H1 (cell line): ENCODE measurements at regions not wholly inside any gene's neighbourhood (a gene's known extent, or its start where the extent isn't known, plus 50 kb on each side); places are given as distances from the start of the nearest gene placed in this dataset.

ENCODE experiments used
- CTCF ChIA-PET: fragments of 300-600 bp; sonication (Branson Sonifier 250); formaldehyde crosslinking; loops from one replicate; lab custom pipeline; 2021; ENCODE audit not compliant: partially characterized antibody; lab: Charles Lee
- POLR2A ChIA-PET: fragments of 300-600 bp; sonication (Branson Sonifier 250); formaldehyde crosslinking; loops from one replicate; lab custom pipeline; 2021; ENCODE audit warnings: inconsistent platforms; ENCODE audit not compliant: partially characterized antibody; lab: Charles Lee
- DNase-seq, 2 experiments: peaks; one replicate each; pipeline versions ENCODE4 v3.0.0 to v3.0.0-alpha.2; 2010 to 2022; ENCODE audit warnings: low spot score in 2 of 2, low read depth in 1 of 2, mixed read lengths in 1 of 2
- FAIRE-seq: peaks from 2 replicates; lab custom pipeline; 2011; peaks lifted over from hg19 to GRCh38; lab: Jason Lieb, UNC
- H2AFZ ChIP-seq: 2 replicates; pipeline ENCODE4 v1.8.1; 2012; ENCODE audit warnings: low read length, inconsistent platforms
- H2AK5ac ChIP-seq: 2 replicates; pipeline ENCODE4 v1.6.1; 2013; ENCODE audit warnings: low read depth, low read length
- H2BK120ac ChIP-seq: replicated peaks from 2 replicates; pipeline ENCODE3; 2013; ENCODE audit warnings: low read depth, low read length, inconsistent platforms
- H2BK12ac ChIP-seq: 2 replicates; pipeline ENCODE4 v1.6.1; 2013; ENCODE audit warnings: low read depth, low read length
- H2BK15ac ChIP-seq: 2 replicates; pipeline ENCODE4 v1.6.1; 2013; ENCODE audit warnings: low read length
- H2BK20ac ChIP-seq: 2 replicates; pipeline ENCODE4 v1.6.1; 2013; ENCODE audit warnings: low read length
- H2BK5ac ChIP-seq: 2 replicates; pipeline ENCODE4 v1.6.1; 2013; ENCODE audit warnings: low read depth, low read length
- H3K14ac ChIP-seq: 2 replicates; pipeline ENCODE4 v1.6.1; 2013; ENCODE audit warnings: inconsistent platforms; ENCODE audit not compliant: insufficient read length
- H3K18ac ChIP-seq: 2 replicates; pipeline ENCODE4 v1.6.1; 2013; ENCODE audit warnings: low read length; ENCODE audit errors: extremely low read depth
- H3K23ac ChIP-seq: 2 replicates; pipeline ENCODE4 v1.6.1; 2013; ENCODE audit warnings: inconsistent platforms; ENCODE audit not compliant: insufficient read length
- H3K23me2 ChIP-seq: 2 replicates; pipeline ENCODE4 v1.6.1; 2013; ENCODE audit warnings: low read depth, low read length
- H3K27ac ChIP-seq: 2 replicates; pipeline ENCODE4 v1.6.1; 2011; ENCODE audit warnings: low read depth, low read length, inconsistent platforms
- H3K27me3 ChIP-seq, 4 experiments: replicated peaks in 1 of 4; 1 replicate in 1 of 4; 2 replicates in 3 of 4; pipeline versions ENCODE4 v1.6.1 to v1.8.1; 2011 to 2013; ENCODE audit warnings: low read length in 3 of 4, mild to moderate bottlenecking in 3 of 4, inconsistent platforms in 2 of 4, mixed read lengths in 2 of 4, moderate library complexity in 1 of 4; ENCODE audit not compliant: control insufficient read depth in 3 of 4, insufficient read depth in 3 of 4; ENCODE audit errors: extremely low read depth in 1 of 4
- H3K36me3 ChIP-seq, 4 experiments: 2 replicates each; pipeline versions ENCODE4 v1.6.1 to v1.8.1; 2011 to 2013; ENCODE audit warnings: mild to moderate bottlenecking in 4 of 4, low read length in 3 of 4, moderate library complexity in 2 of 4, control low read depth in 1 of 4, inconsistent platforms in 1 of 4; ENCODE audit not compliant: insufficient read depth in 4 of 4, control insufficient read depth in 2 of 4
- H3K4ac ChIP-seq: replicated peaks from 2 replicates; pipeline ENCODE3; 2013; ENCODE audit warnings: low read length, low read depth, mixed read lengths, inconsistent platforms; ENCODE audit not compliant: insufficient read length
- H3K4me1 ChIP-seq, 4 experiments: replicated peaks in 1 of 4; 1 replicate in 1 of 4; 2 replicates in 3 of 4; pipeline versions ENCODE4 v1.6.1 to v1.8.1; 2011 to 2013; ENCODE audit warnings: low read length in 3 of 4, inconsistent platforms in 2 of 4, mixed read lengths in 1 of 4; ENCODE audit not compliant: insufficient read depth in 4 of 4, control insufficient read depth in 3 of 4
- H3K4me2 ChIP-seq, 2 experiments: 2 replicates each; pipeline versions ENCODE4 v1.6.1 to v1.8.1; 2011 to 2013; ENCODE audit warnings: low read depth in 2 of 2, low read length in 2 of 2, control low read depth in 1 of 2, inconsistent platforms in 1 of 2, mild to moderate bottlenecking in 1 of 2; ENCODE audit not compliant: insufficient read depth in 1 of 2
- H3K4me3 ChIP-seq, 4 experiments: fragments of 200-600, 300-600 bp in 1 of 4; sonication (generic), shearing (Covaris generic), sonication (Bioruptor Twin) in 1 of 4; 2 replicates each; pipeline versions ENCODE4 v1.5.1 to v1.8.1; 2011 to 2016; ENCODE audit warnings: low read length in 4 of 4, low read depth in 3 of 4, control low read depth in 2 of 4, inconsistent platforms in 2 of 4, mild to moderate bottlenecking in 2 of 4, mixed read lengths in 1 of 4, moderate library complexity in 1 of 4; ENCODE audit not compliant: insufficient read depth in 2 of 4; ENCODE audit errors: extremely low read depth in 1 of 4
- H3K56ac ChIP-seq: replicated peaks from 2 replicates; pipeline ENCODE3; 2013; ENCODE audit warnings: low read depth, mild to moderate bottlenecking, mixed read lengths, low read length, inconsistent platforms; ENCODE audit not compliant: insufficient read length
- H3K79me1 ChIP-seq: 2 replicates; pipeline ENCODE4 v1.6.1; 2013; ENCODE audit warnings: low read depth, low read length, control low read depth
- H3K79me2 ChIP-seq, 2 experiments: 2 replicates each; pipeline versions ENCODE4 v1.6.1 to v1.8.1; 2012 to 2013; ENCODE audit warnings: low read length in 2 of 2, mild to moderate bottlenecking in 2 of 2, inconsistent platforms in 1 of 2; ENCODE audit not compliant: insufficient read depth in 2 of 2, control insufficient read depth in 1 of 2
- H3K9ac ChIP-seq, 4 experiments: replicated peaks in 1 of 4; 1 replicate in 1 of 4; 2 replicates in 3 of 4; pipeline versions ENCODE4 v1.6.1 to v1.8.1; 2011 to 2013; ENCODE audit warnings: low read depth in 3 of 4, low read length in 3 of 4, control low read depth in 2 of 4, mild to moderate bottlenecking in 2 of 4, moderate library complexity in 2 of 4, inconsistent platforms in 1 of 4; ENCODE audit errors: extremely low read depth in 1 of 4
- H3K9me3 ChIP-seq, 2 experiments: 2 replicates each; pipeline versions ENCODE4 v1.6.1 to v1.8.1; 2012 to 2013; ENCODE audit warnings: mild to moderate bottlenecking in 2 of 2, moderate library complexity in 2 of 2, control low read depth in 1 of 2, inconsistent platforms in 1 of 2, low read depth in 1 of 2, low read length in 1 of 2, mixed read lengths in 1 of 2; ENCODE audit not compliant: insufficient read depth in 2 of 2
- H4K20me1 ChIP-seq, 2 experiments: replicated peaks in 1 of 2; 2 replicates each; pipeline versions ENCODE3 to v1.8.1; 2011 to 2013; ENCODE audit warnings: inconsistent platforms in 2 of 2, low read length in 2 of 2, mild to moderate bottlenecking in 1 of 2; ENCODE audit not compliant: insufficient read depth in 2 of 2, control insufficient read depth in 1 of 2
- H4K5ac ChIP-seq: 2 replicates; pipeline ENCODE4 v1.6.1; 2013; ENCODE audit warnings: low read length, low read depth, mixed read lengths, inconsistent platforms; ENCODE audit not compliant: insufficient read length
- H4K8ac ChIP-seq: 2 replicates; pipeline ENCODE4 v1.8.0; 2013; ENCODE audit warnings: mild to moderate bottlenecking, moderate library complexity, low read length, inconsistent platforms; ENCODE audit not compliant: insufficient read depth; ENCODE audit errors: extremely low read depth
- H4K91ac ChIP-seq: replicated peaks from 2 replicates; pipeline ENCODE3; 2013; ENCODE audit warnings: low read length, mixed read lengths, inconsistent platforms; ENCODE audit not compliant: insufficient read length
- ATF3 ChIP-seq: IDR thresholded peaks from 2 replicates; pipeline ENCODE4 v1.6.1; 2011; ENCODE audit warnings: low read depth, mild to moderate bottlenecking, low read length; ENCODE audit not compliant: insufficient read depth
- GABPA ChIP-seq: IDR thresholded peaks from 2 replicates; pipeline ENCODE4 v1.6.1; 2011; ENCODE audit warnings: mild to moderate bottlenecking, low read length, moderate library complexity, borderline replicate concordance; ENCODE audit not compliant: insufficient read depth
- JUND ChIP-seq: IDR thresholded peaks from 2 replicates; pipeline ENCODE4 v1.6.1; 2011; ENCODE audit warnings: mild to moderate bottlenecking, improper control_type of control experiment, low read length
- SAP30 ChIP-seq: fragments of 300-600 bp; sonication (generic); IDR thresholded peaks from 2 replicates; pipeline ENCODE4 v1.7.1; 2012; ENCODE audit warnings: low read length, moderate library complexity, mild to moderate bottlenecking, inconsistent platforms; ENCODE audit not compliant: insufficient read depth, insufficient replicate concordance
- SIRT6 ChIP-seq: IDR thresholded peaks from one replicate; pipeline ENCODE4 v1.7.1; 2012; ENCODE audit warnings: low read length, inconsistent platforms
- WGBS, 2 experiments: shearing (Covaris generic) in 1 of 2; methylation state at CpG; one replicate each; pipeline versions ENCODE4 v1.1.6 to v1.1.7; 2013 to 2015; ENCODE audit warnings: low lambda C conversion rate in 2 of 2, mixed read lengths in 2 of 2, inconsistent platforms in 1 of 2, low coverage in 1 of 2, missing lambda C conversion rate in 1 of 2; ENCODE audit not compliant: insufficient replicate concordance in 2 of 2, insufficient coverage in 1 of 2, insufficient read length in 1 of 2; ENCODE audit errors: extremely low coverage in 1 of 2, missing lambda C conversion rate in 1 of 2; 5-methylcytosine and 5-hydroxymethylcytosine counted together

GRCh38 chr7:113414401-113415035 lies 296.2 kb upstream of the SMIM30 start:
- no peak overlapping the region for H3K56ac ChIP-seq
- no peaks in the 10 kb centered on the region for H3K79me1 ChIP-seq
- H3K4ac ChIP-seq: no peak overlapping the region
- no peak overlapping the region for H2BK20ac ChIP-seq
- DNase-seq (no peak), FAIRE-seq (no peak)
- no peak overlapping the region for H4K91ac ChIP-seq
- no peak overlapping the region for H3K27ac ChIP-seq
- no peak overlapping the region for H3K4me2 ChIP-seq
- H4K8ac ChIP-seq: no peak overlapping the region
- H2BK120ac ChIP-seq: no peak overlapping the region
- no peak overlapping the region for H2BK15ac ChIP-seq
- CTCF ChIA-PET: interaction anchor here (0.6 to 4.0 kb wide), 4 partner anchors 10 to 363 kb away, joined by 3 to 28 read pairs (median 3); no protein-coding TSS in a partner anchor
- no peak overlapping the region for H2BK5ac ChIP-seq
- H3K36me3 ChIP-seq: no peaks in the 10 kb centered on the region
- no peak overlapping the region for H2AK5ac ChIP-seq
- H3K79me2 ChIP-seq: no peaks in the 10 kb centered on the region
- no peak overlapping the region for H3K9ac ChIP-seq
- no peaks in the 10 kb centered on the region for H4K20me1 ChIP-seq
- POLR2A ChIA-PET: no interaction called here
- H3K9me3 ChIP-seq: no peaks in the 10 kb centered on the region
- H3K4me3 ChIP-seq: no peak overlapping the region
- no peak overlapping the region for H4K5ac ChIP-seq
- no peak overlapping the region for H3K18ac ChIP-seq
- no peak overlapping the region for H2AFZ ChIP-seq
- no peak overlapping the region for H3K14ac ChIP-seq
- no peaks in the 10 kb centered on the region for H3K27me3 ChIP-seq
- no peak overlapping the region for H3K23ac ChIP-seq
- H2BK12ac ChIP-seq: no peak overlapping the region
- WGBS, 2 experiments: 68% methylated on average over 1 of the region's 1 CpG; no CpG with 5 or more reads in 1 of the 2 experiments
- no peaks in the 10 kb centered on the region for H3K23me2 ChIP-seq
- no peaks in the 10 kb centered on the region for H3K4me1 ChIP-seq
- TF ChIP-seq JUND (no peak), SIRT6 (no peak), SAP30 (no peak), GABPA (no peak), ATF3 (no peak)
